ENCODE measurements at regions not wholly inside any gene's neighbourhood (a gene's known extent, or its start where the extent isn't known, plus 50 kb on each side); places are given as distances from the start of the nearest gene placed in this dataset.

- no peak overlapping the region for H3K4me3 ChIP-seq (replicated peaks in 1 of 2; ENCODE audit: low read depth in 1 of 2, low read length in 2 of 2)
- CTCF ChIA-PET = no interaction called here
Observed at GRCh38 chr18:75129717-75130477, 79.0 kb downstream of the PTGR3 start.

More at GRCh38 chr18:75129717-75130477, 79.0 kb downstream of the PTGR3 start:
- TF ChIP-seq RAD21 (IDR thresholded peaks at IDR 0.05; ENCODE audit: low read depth) = no peak
- TF ChIP-seq EZH2phosphoT487 (IDR thresholded peaks at IDR 0.05; ENCODE audit: borderline replicate concordance) = no peak
- no peak for TF ChIP-seq ZFX (IDR thresholded peaks at IDR 0.05)
- TF ChIP-seq EZH2 (IDR thresholded peaks at IDR 0.05) = no peak
- TF ChIP-seq SIN3A (IDR thresholded peaks at IDR 0.05; ENCODE audit: low read depth) = no peak
- no peak for TF ChIP-seq POLR2A (IDR thresholded peaks at IDR 0.05; ENCODE audit: borderline replicate concordance, extremely low read depth, insufficient read depth, insufficient read length)
- no peak for TF ChIP-seq YY1 (IDR thresholded peaks at IDR 0.05; ENCODE audit: extremely low read depth, insufficient replicate concordance, low read depth, low read length)
- no peak for TF ChIP-seq ZBTB33 (IDR thresholded peaks at IDR 0.05; ENCODE audit: extremely low read depth, insufficient replicate concordance, low read length)
- TF ChIP-seq SRF (IDR thresholded peaks at IDR 0.05; ENCODE audit: low read depth) = no peak
- no peak for TF ChIP-seq SP1 (IDR thresholded peaks at IDR 0.05; ENCODE audit: low read depth)
- TF ChIP-seq TCF7L2 (IDR thresholded peaks at IDR 0.05; ENCODE audit: borderline replicate concordance, extremely low read depth, insufficient read depth, insufficient read length) = no peak
- no peak for TF ChIP-seq EGR1 (IDR thresholded peaks at IDR 0.05; ENCODE audit: low read depth)
- TF ChIP-seq CEBPB (IDR thresholded peaks at IDR 0.05; ENCODE audit: low read depth) = no peak
- no peak for TF ChIP-seq CTCF (IDR thresholded peaks at IDR 0.05 in 2 of 3, conservative IDR thresholded peaks at IDR 0.05 in 1 of 3; ENCODE audit: borderline replicate concordance in 1 of 3, insufficient read depth in 1 of 3, low read depth in 2 of 3, low read length in 2 of 3)
- no peak for TF ChIP-seq JUND (IDR thresholded peaks at IDR 0.05)
- no peak for TF ChIP-seq ZNF274 (IDR thresholded peaks at IDR 0.05; ENCODE audit: low read depth, low read length)
- TF ChIP-seq POLR2AphosphoS5 (IDR thresholded peaks at IDR 0.05; ENCODE audit: low read depth, low read length) = no peak
- no TSS peak for BruUV-seq (replicated peaks)
- ATAC-seq (no peak), DNase-seq (ENCODE audit: low read depth, low spot score) (no peak)
- H3K79me2 ChIP-seq (ENCODE audit: insufficient read depth, low read length) = no peaks in the 10 kb centered on the region
- no peak overlapping the region for H3K9ac ChIP-seq (ENCODE audit: low read length)
- H3K4me2 ChIP-seq (ENCODE audit: low read length) = no peak overlapping the region
- H3K36me3 ChIP-seq (ENCODE audit: control insufficient read depth in 1 of 2, insufficient read depth in 2 of 2, low read length in 2 of 2) = no peaks in the 10 kb centered on the region
- no peaks in the 10 kb centered on the region for H3K27me3 ChIP-seq (ENCODE audit: insufficient read depth, low read length)
- no peaks in the 10 kb centered on the region for H3K9me2 ChIP-seq (ENCODE audit: insufficient read depth)
- H4K20me1 ChIP-seq (ENCODE audit: insufficient read depth) = no peaks in the 10 kb centered on the region
- H2AFZ ChIP-seq (ENCODE audit: low read depth, low read length, poor library complexity, severe bottlenecking) = no peak overlapping the region
- no peak overlapping the region for H3K27ac ChIP-seq (ENCODE audit: low read depth, low read length)
- RAD21 ChIA-PET (ENCODE audit: low non-redundant PET in 1 of 2, low total read pairs in 2 of 2, uncharacterized antibody in 2 of 2, unreplicated experiment in 2 of 2) = no interaction called here
- peaks cover 0 to 9% of the 10 kb centered on the region in 2 experiments; a peak in 2 of 4 replicates for H3K4me1 ChIP-seq (ENCODE audit: control insufficient read depth in 1 of 2, insufficient read depth in 2 of 2, low read length in 2 of 2)
- POLR2A ChIA-PET = no interaction called here
- no peaks in the 10 kb centered on the region for H3K9me3 ChIP-seq (ENCODE audit: control insufficient read depth in 1 of 2, insufficient read depth in 1 of 2, low read depth in 1 of 2, low read length in 2 of 2)
- intact Hi-C loops (cut with micrococcal nuclease) = no loop called here
